ENCODE measurements at regions not wholly inside any gene's neighbourhood (a gene's known extent, or its start where the extent isn't known, plus 50 kb on each side); places are given as distances from the start of the nearest gene placed in this dataset.

DNA sequence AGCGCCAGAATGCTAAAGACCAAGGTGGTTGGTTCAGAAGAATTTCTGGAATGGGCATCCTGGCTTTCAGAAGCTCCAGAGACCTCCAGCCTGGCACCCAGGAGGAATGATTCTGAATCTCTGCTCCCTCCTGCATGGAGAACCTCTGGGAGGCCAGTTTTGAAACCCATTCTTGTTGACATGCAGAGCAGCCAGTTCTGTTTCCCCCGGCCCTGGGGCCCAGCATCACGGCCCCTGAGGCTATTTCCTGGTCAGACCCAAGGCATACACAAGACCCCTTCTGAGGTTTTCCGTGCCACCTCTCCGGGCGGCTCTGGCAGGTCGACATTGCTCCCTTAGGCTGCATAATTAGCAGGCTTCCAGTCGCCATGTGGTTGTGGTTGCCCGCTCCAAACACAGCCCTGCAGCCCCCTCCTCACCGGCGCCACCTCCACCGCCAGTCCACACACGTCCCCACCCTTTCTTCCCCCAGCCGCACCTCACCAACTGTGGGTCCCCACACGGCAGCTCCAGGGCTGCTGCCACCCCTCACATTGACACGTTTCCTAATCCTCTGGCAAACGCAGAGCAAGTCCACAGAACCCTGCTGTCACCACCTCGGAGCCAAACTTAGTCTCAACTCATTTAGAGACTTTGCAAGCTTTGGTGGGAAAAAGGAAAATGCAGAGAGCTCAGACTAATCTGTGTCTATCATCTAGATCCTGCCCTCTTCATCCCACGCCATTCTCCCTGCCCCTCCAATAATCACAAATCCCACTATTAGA lies 367.1 kb downstream of the SOX9 start:
- H3K27ac Mint-ChIP-seq = no peak overlapping the region
- peaks cover 8% of the 10 kb centered on the region for H3K9me3 Mint-ChIP-seq (ENCODE audit: low read depth)
- no peak overlapping the region for H3K4me3 Mint-ChIP-seq

DNA sequence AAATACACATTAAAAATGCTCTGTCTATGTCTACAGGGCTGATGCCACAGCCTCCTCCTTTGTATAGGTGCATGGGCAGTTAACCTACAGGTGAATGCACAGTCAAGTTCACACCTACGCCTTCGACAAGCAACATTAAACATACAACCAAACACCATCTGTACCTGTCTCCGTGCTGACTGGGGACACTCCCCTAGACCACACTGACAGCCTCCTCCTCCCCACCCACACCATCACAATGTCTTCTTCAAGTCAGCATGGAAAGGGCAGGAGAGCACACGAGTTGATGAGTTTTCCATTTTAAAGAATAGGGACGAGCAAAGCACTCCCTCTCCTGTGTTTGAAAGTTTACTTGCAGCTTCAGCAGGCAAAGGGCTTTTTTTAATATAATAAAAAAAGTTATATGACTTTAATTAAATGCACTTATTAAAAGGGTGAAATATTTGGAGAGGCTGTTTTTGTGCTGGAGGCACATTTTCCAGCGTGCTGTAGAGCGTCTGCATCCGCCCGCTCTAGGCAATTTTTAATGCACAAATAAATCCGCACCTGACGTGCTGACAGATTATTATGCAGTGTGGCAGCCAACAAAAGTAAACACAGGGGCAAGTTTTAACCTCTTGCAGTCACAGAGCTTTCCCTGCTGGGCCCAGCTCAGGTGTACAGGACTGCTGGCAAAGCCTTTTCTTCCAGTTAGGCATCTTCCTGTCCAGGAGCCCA lies 367.9 kb downstream of the SOX9 start:
- no peaks in the 10 kb centered on the region for H3K4me1 Mint-ChIP-seq (ENCODE audit: low read depth)
- peaks cover 8% of the 10 kb centered on the region for H3K9me3 Mint-ChIP-seq (ENCODE audit: low read depth)
- H3K27me3 Mint-ChIP-seq = peaks cover 10% of the 10 kb centered on the region
- no peak overlapping the region for H3K27ac Mint-ChIP-seq
- H3K4me3 Mint-ChIP-seq = no peak overlapping the region
- H3K36me3 Mint-ChIP-seq = no peaks in the 10 kb centered on the region

More for the DNA sequence above, 367.1 kb downstream of the SOX9 start:
- Mint-ChIP-seq H3K27me3 (peaks cover 12% of the 10 kb centered on the region), H3K36me3 (no peaks in the 10 kb centered on the region), H3K4me1 (ENCODE audit: low read depth) (no peaks in the 10 kb centered on the region)

DNA sequence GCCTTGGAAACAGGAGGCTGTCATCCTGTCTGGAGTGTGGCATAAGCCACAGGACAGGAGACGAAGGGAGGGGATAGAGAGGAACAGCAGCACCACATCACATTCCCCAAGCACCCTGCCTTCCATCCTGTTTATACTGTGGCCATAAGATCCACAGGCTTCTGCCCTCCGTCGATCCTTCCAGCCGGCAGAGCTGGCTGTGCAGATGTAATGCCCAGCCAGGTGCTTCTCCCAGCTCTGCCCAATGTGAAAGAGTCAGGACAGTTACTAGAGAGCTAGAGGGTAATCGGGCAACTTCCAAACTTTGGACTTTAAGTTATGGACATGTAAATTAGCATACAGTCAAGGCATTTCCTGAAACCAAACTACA lies 368.4 kb downstream of the SOX9 start:
- peaks cover 8% of the 10 kb centered on the region for H3K9me3 Mint-ChIP-seq (ENCODE audit: low read depth)
- H3K27me3 Mint-ChIP-seq = peaks cover 11% of the 10 kb centered on the region
- no peaks in the 10 kb centered on the region for H3K4me1 Mint-ChIP-seq (ENCODE audit: low read depth)
- H3K36me3 Mint-ChIP-seq = no peaks in the 10 kb centered on the region
- no peak overlapping the region for H3K27ac Mint-ChIP-seq
- H3K4me3 Mint-ChIP-seq = no peak overlapping the region

DNA sequence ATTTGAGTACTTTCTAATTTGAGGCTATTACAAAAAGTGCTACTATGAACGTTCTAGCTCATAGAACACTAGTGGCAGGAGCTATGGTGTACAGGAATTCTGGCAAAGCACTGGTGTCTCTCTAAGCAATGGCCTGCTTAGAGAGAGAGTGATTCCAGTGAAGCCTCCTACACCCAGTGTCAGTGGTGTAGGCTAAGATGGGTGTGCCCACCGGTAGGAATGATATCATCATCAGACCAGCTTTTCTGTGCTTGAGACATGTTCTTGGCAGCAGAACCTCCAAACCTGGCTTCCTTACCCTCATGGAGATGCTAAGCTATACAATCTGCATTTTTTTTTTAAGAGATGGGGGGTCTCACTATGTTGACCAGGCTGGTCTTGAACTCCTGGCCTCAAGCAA lies 370.3 kb downstream of the SOX9 start:
- Mint-ChIP-seq H3K27ac (no peak overlapping the region), H3K9me3 (ENCODE audit: low read depth) (peaks cover 8% of the 10 kb centered on the region), H3K4me1 (ENCODE audit: low read depth) (no peaks in the 10 kb centered on the region), H3K27me3 (peaks cover 10% of the 10 kb centered on the region), H3K36me3 (no peaks in the 10 kb centered on the region), H3K4me3 (no peak overlapping the region)

DNA sequence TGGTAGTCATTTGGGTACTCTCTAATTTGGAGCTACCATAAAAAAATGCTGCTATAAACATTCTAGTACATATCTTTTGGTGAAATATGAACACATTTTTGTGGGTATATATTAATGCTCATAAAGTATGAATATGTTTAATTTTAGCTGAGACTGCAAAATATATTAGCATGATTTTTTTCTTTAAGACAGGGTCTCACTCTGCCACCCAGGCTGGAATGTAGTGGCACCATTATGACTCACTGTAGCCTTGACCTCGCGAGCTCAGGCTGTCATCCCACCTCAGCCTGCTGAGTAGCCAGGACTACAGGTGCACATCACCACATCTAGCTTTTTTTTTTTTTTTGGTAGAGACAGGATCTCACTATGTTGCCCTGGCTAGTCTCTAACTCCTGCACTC lies 371.7 kb downstream of the SOX9 start:
- H3K27me3 Mint-ChIP-seq = peaks cover 8% of the 10 kb centered on the region
- H3K4me1 Mint-ChIP-seq (ENCODE audit: low read depth) = no peaks in the 10 kb centered on the region
- no peak overlapping the region for H3K4me3 Mint-ChIP-seq

DNA sequence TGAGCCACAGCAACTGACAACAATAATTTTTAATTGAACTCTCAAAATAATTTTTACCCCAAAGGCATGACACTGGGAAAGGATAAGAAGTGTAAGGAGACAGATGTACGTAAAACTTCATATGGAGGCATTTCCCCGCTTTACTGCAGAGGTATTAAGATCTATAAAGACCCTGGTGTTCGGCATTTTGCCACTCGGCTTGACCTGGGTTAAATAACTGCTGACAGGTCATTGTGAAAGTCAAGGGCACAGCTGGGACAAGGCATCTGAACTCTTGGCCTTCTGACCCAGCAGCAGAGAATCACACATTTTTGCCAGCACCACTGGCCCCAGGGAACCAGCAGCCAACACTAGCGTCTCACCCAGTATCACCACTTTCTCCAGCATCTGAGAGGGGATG lies 372.1 kb downstream of the SOX9 start:
- Mint-ChIP-seq H3K9me3 (ENCODE audit: low read depth) (peaks cover 8% of the 10 kb centered on the region), H3K27me3 (peaks cover 8% of the 10 kb centered on the region), H3K4me1 (ENCODE audit: low read depth) (no peaks in the 10 kb centered on the region), H3K27ac (no peak overlapping the region), H3K36me3 (no peaks in the 10 kb centered on the region), H3K4me3 (no peak overlapping the region)

More for the DNA sequence above, 371.7 kb downstream of the SOX9 start:
- Mint-ChIP-seq H3K9me3 (ENCODE audit: low read depth) (peaks cover 8% of the 10 kb centered on the region), H3K36me3 (no peaks in the 10 kb centered on the region), H3K27ac (no peak overlapping the region)

DNA sequence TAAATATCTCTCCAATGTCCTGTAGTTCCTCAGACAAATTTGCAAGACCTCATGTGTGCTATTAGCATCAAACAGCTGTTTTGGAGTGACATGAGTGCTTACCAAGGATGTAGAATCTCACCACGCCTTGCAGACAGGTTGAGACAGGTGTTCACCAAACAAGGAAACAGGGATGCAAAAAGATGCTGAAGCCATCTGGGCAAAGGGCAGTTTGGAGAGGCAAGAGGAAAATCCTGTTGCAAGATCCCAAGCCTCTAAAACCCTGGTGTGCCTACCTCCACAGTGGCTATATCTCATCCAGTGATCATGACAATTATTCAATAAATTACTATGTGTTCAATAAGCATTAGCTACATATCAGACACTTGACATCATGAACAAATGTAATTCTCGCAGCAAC lies 373.7 kb downstream of the SOX9 start:
- no peak overlapping the region for H3K4me3 Mint-ChIP-seq
- peaks cover 8% of the 10 kb centered on the region for H3K9me3 Mint-ChIP-seq (ENCODE audit: low read depth)
- H3K27ac Mint-ChIP-seq = no peak overlapping the region
- H3K36me3 Mint-ChIP-seq = no peaks in the 10 kb centered on the region
- no peaks in the 10 kb centered on the region for H3K4me1 Mint-ChIP-seq (ENCODE audit: low read depth)
- H3K27me3 Mint-ChIP-seq = peaks cover 4% of the 10 kb centered on the region

DNA sequence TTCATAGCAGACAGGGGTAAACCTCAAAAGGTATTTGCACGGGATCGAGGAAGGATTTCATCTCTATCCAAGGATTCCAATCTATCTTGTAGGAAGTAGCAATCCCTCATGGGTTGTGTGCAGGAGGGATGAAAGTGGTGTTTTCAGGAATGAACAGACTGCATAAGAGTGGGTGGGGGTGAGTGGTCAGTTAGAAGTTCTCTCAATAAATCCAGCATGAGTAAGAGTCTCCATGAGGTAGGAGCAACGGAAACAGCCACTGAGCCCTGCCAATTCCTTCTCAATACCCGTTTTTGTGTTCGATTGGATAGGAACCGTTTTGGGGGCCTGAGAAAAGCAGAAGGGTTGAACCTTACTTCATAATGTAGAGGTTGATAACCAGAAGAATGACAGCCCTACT lies 375.6 kb downstream of the SOX9 start:
- Mint-ChIP-seq H3K27me3 (peaks cover 7% of the 10 kb centered on the region), H3K27ac (no peak overlapping the region)

DNA sequence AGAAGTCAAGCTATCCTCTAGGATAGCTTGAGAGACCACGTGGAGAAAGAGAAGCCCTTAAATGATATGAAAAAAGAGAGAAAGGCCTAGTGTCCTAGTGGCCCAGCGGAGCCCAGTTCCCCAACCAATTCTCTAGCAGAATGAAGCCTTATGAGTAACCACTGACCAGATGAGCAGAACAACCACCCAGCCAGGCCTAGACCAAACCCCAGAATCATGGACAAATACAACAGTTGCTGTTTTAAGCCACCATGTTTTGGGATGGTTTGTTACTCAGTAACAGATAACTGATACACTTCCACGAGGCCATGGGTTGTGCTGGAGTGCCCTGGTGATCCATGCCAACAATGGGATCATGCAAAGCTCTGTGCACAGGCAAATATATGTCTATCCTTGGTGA lies 377.1 kb downstream of the SOX9 start:
- Mint-ChIP-seq H3K4me1 (ENCODE audit: low read depth) (no peaks in the 10 kb centered on the region), H3K36me3 (no peaks in the 10 kb centered on the region), H3K9me3 (ENCODE audit: low read depth) (no peaks in the 10 kb centered on the region), H3K27ac (no peak overlapping the region), H3K4me3 (no peak overlapping the region), H3K27me3 (peaks cover 5% of the 10 kb centered on the region)

More for the DNA sequence above, 375.6 kb downstream of the SOX9 start:
- H3K4me1 Mint-ChIP-seq (ENCODE audit: low read depth) = no peaks in the 10 kb centered on the region
- no peak overlapping the region for H3K4me3 Mint-ChIP-seq
- peaks cover 4% of the 10 kb centered on the region for H3K9me3 Mint-ChIP-seq (ENCODE audit: low read depth)
- no peaks in the 10 kb centered on the region for H3K36me3 Mint-ChIP-seq

DNA sequence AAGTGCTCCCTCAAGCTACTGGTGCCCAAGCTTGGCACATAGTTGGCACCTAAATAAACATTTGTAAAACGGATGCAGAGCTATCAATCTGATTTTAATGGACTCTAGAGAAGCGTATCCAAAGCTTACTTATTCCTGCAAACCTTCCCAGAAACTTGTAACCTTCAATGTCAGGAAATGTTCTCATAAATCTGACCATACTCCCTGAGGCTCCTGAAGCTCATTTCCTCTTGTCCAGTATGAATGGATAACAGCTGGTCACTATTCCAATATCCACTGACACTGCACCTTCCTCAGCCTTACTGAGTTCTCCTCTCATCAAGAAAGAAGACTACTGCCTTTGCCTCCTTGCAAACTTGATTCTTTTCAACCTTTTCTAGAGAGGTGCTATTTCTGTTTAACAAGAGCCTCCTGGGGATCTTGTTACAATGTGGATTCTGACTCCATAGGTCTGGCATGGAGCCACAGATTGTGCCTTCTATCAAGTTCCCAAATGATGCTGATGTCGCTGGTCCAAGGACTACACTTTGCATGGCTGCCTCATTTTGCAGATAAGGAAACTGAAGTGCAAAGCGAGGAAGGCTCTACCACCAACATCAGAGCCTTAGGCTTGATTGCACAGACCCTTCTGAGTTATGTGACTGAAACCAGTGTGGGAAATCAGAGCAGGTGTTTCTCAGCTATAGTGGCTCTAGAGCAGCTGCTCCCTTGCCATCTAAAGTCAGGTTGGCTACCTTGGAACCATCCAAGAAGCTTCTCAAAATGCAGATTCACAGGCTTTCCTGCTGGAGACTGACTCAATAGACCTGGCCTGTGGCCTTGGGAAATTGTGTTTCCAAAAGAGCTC lies 377.8 kb downstream of the SOX9 start:
- no peaks in the 10 kb centered on the region for H3K4me1 Mint-ChIP-seq (ENCODE audit: low read depth)
- H3K27me3 Mint-ChIP-seq = peaks cover 5% of the 10 kb centered on the region
- no peaks in the 10 kb centered on the region for H3K36me3 Mint-ChIP-seq
- no peak overlapping the region for H3K4me3 Mint-ChIP-seq
- H3K27ac Mint-ChIP-seq = no peak overlapping the region
- H3K9me3 Mint-ChIP-seq (ENCODE audit: low read depth) = no peaks in the 10 kb centered on the region

DNA sequence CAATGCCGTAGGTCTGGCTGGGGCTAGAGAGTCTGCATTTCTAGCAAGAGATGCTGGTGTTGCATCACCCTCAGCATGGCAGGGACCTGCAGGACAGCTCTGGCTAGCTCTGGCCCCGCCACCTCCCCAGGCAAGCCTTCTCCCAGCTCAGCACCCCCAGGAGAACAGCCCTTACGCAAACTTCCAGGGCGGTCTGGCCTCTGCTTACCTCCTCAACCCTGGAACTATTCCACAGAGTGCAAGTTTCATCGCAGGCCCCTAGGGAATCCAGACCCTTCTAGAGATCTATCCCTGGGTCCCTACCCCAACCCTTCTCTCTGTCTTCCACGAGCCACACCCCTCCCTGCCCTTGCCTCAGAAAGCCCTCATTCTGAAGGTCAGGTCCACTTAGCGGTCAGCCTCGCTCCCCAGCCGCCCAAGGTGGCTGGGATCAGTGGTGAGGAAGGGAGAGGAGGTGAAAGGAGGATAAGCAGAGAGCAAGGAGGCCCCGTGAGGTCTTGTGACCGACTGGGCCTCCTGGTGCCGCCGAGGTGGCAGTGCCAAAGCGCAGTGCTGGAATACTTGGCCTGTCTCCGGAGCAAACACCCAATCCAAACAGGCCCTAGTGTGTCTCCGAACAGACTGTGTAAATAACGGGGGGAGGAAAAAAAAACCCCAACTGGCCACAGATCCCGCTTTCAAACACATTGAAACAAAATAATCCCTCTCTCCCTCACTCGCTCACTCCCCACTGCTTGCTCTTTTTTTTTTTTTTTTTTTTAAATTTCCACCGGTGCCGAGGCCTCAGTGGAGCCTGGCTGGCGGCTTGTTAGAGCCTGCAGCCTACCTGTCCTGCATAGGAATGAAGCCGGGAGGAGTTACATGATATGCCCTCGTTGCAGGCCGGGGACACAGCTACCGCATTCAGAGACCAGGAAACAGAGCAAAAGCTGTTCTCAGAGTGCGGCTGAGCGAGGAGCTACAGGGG lies 380.9 kb downstream of the SOX9 start:
- H3K27me3 Mint-ChIP-seq = peaks cover 5% of the 10 kb centered on the region
- no peaks in the 10 kb centered on the region for H3K4me1 Mint-ChIP-seq (ENCODE audit: low read depth)
- no peak overlapping the region for H3K4me3 Mint-ChIP-seq
- no peak overlapping the region for H3K27ac Mint-ChIP-seq
- H3K9me3 Mint-ChIP-seq (ENCODE audit: low read depth) = no peaks in the 10 kb centered on the region
- no peaks in the 10 kb centered on the region for H3K36me3 Mint-ChIP-seq

DNA sequence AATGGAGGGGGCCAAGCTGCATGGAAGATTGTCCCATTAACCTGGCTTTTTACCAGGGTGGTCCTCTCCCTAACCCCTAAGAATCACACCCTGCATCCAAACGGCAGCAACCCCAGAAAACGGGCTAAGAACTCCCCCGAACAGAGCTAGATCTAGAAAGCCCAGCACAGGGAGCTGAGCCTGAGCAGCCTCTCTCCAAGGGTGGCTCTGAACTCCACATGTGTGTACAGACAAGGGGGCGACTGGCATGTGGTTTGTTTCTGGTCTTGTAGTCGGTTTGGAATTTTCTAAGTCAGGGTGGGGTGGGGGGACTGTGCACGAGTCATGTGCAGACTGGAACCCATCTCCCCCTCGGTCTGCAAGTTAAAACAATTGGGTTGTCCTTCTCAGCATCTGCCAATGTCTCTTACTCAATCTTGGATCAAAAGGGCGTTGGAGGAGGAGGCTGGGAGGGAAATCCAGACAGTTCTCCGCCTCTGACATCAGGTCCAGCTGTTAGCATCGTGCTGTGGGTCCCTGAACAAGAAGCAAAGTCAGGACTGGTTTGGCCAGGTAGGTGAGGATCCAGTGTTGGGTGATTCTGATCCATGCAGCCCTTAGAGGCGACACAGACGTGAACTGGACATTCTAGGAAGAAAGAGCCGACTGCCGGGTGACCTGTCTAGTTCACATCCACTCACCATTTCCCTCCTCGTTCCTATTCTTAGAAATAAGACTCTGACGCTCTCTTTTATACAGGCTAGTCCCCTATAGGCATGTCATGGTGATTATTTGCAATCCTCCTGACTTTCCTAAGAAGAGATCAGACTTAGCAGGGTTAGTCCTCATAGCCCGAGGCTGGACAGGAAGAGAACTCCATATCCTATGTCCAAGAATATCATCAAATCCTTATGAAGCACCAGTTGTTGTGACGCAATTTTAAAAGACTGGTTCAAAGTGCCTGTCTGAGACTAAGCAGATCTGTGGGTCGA lies 381.8 kb downstream of the SOX9 start:
- H3K9me3 Mint-ChIP-seq (ENCODE audit: low read depth) = no peaks in the 10 kb centered on the region
- H3K27ac Mint-ChIP-seq = no peak overlapping the region
- peaks cover 5% of the 10 kb centered on the region for H3K27me3 Mint-ChIP-seq
- no peaks in the 10 kb centered on the region for H3K36me3 Mint-ChIP-seq
- no peak overlapping the region for H3K4me3 Mint-ChIP-seq
- H3K4me1 Mint-ChIP-seq (ENCODE audit: low read depth) = no peaks in the 10 kb centered on the region

DNA sequence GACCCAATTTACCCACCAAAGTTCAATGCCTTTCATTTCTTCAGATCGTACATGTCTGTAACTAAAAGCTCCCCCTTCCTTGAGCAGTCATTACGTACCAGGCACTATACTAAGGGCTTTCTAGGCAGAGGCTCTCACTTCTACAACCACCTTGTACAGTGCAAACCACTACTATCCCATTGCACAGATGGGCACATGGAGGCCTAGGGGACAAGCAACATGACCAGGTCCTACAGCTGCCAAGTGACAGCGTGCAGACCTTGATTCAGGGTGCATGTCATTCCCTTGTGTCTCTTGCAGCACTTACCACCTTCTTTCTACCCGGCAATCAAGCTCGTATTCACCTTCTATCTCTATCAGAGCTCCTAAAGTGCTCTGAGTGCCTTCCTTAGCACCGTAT lies 382.7 kb downstream of the SOX9 start:
- Mint-ChIP-seq H3K4me1 (ENCODE audit: low read depth) (no peaks in the 10 kb centered on the region), H3K27ac (no peak overlapping the region), H3K4me3 (no peak overlapping the region), H3K27me3 (peaks cover 5% of the 10 kb centered on the region), H3K36me3 (no peaks in the 10 kb centered on the region), H3K9me3 (ENCODE audit: low read depth) (no peaks in the 10 kb centered on the region)

Data from activated naive CD8-positive, alpha-beta T cell (primary cell).